Neural progenitor cell (in vitro differentiated cells): ENCODE measurements at regions not wholly inside any gene's neighbourhood (a gene's known extent, or its start where the extent isn't known, plus 50 kb on each side); places are given as distances from the start of the nearest gene placed in this dataset.

Source experiments
- DNase-seq: peaks from one replicate; pipeline ENCODE4 v3.0.0-alpha.2; 2016; ENCODE audit warnings: low spot score
- H2AFZ ChIP-seq: fragments of 200-600 bp; sonication (generic); replicated peaks from 2 replicates; pipeline ENCODE4 v1.6.1; 2016; ENCODE audit warnings: antibody characterized with exemption
- H3F3A ChIP-seq: fragments of 200-600 bp; sonication (generic); 2 replicates; pipeline ENCODE4 v1.6.1; 2016; ENCODE audit warnings: antibody characterized with exemption, low read depth
- H3K27ac ChIP-seq: fragments of 200-600 bp; sonication (generic); 2 replicates; pipeline ENCODE4 v1.5.1; 2016; ENCODE audit warnings: mild to moderate bottlenecking
- H3K27me3 ChIP-seq: fragments of 200-600 bp; sonication (generic); 2 replicates; pipeline ENCODE4 v1.6.1; 2016; ENCODE audit warnings: mild to moderate bottlenecking, moderate library complexity
- H3K36me3 ChIP-seq: fragments of 200-600 bp; sonication (generic); 2 replicates; pipeline ENCODE4 v1.5.1; 2016
- H3K4me1 ChIP-seq: fragments of 200-600 bp; sonication (generic); 2 replicates; pipeline ENCODE4 v1.6.1; 2016; ENCODE audit warnings: mixed run types
- H3K4me2 ChIP-seq: fragments of 200-600 bp; sonication (generic); 2 replicates; pipeline ENCODE4 v1.6.1; 2016
- H3K4me3 ChIP-seq: fragments of 200-600 bp; sonication (generic); 2 replicates; pipeline ENCODE4 v1.5.1; 2016
- H3K79me2 ChIP-seq: fragments of 200-600 bp; sonication (generic); 2 replicates; pipeline ENCODE4 v1.6.1; 2016; ENCODE audit warnings: low read depth
- H3K9ac ChIP-seq: fragments of 200-600 bp; sonication (generic); 2 replicates; pipeline ENCODE4 v1.6.1; 2016
- H3K9me3 ChIP-seq: fragments of 200-600 bp; sonication (generic); 2 replicates; pipeline ENCODE4 v1.5.1; 2016; ENCODE audit warnings: low read depth
- H4K20me1 ChIP-seq: fragments of 200-600 bp; sonication (generic); 2 replicates; pipeline ENCODE4 v1.6.1; 2016; ENCODE audit warnings: low read depth
- H3K27ac Mint-ChIP-seq: 3 replicates; pipeline ENCODE4 v1.8.0; 2021; ENCODE audit warnings: mixed read lengths
- H3K27me3 Mint-ChIP-seq: 2 replicates; pipeline ENCODE4 v1.8.0; 2022; ENCODE audit warnings: low read depth, mild to moderate bottlenecking, inconsistent platforms, moderate library complexity, mixed read lengths; ENCODE audit not compliant: insufficient read depth
- H3K36me3 Mint-ChIP-seq: 3 replicates; pipeline ENCODE4 v1.8.0; 2021; ENCODE audit warnings: mixed read lengths
- H3K4me1 Mint-ChIP-seq: 3 replicates; pipeline ENCODE4 v1.8.0; 2021; ENCODE audit warnings: mixed read lengths
- H3K4me3 Mint-ChIP-seq: 3 replicates; pipeline ENCODE4 v1.8.0; 2021; ENCODE audit warnings: mild to moderate bottlenecking, moderate library complexity, mixed read lengths
- H3K9me3 Mint-ChIP-seq: 3 replicates; pipeline ENCODE4 v1.8.0; 2020; ENCODE audit warnings: mixed read lengths
- EZH2 ChIP-seq: fragments of 200-600 bp; sonication (generic); IDR thresholded peaks from 2 replicates; pipeline ENCODE4 v1.6.1; 2017; ENCODE audit warnings: antibody characterized with exemption, mild to moderate bottlenecking, moderate library complexity
- EZH2phosphoT487 ChIP-seq: fragments of 200-600 bp; sonication (generic); IDR thresholded peaks from 2 replicates; pipeline ENCODE4 v1.6.1; 2017; ENCODE audit warnings: antibody characterized with exemption
- TF ChIP-seq, protein P1 (sequence below): fragments of 200-600 bp; sonication (generic); IDR thresholded peaks from 2 replicates; pipeline ENCODE4 v1.5.1; 2017; ENCODE audit warnings: antibody characterized with exemption, mild to moderate bottlenecking

DNA sequence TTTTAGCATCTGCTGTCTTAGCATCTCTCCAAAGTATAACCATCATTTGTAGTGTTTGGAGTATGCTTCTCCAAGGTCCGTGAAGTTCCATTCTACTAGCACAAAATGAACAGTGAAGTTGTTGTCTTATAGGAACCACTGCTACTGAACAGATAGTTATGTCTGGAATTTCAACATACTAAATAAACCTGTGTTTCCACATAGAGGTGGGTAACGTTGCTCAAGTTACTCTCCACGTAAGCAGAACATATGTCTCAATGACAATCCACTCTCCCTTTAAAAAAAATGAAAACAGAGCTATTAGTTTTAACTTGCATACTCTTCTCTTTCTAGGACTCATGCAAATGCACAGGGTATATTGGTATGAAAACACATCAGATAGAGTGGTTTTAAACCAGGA is 184.3 kb upstream of the TRPC4 start:
- no peaks in the 10 kb centered on the region for H3K4me1 ChIP-seq
- H4K20me1 ChIP-seq = no peaks in the 10 kb centered on the region
- H3K36me3 Mint-ChIP-seq = no peaks in the 10 kb centered on the region
- no peaks in the 10 kb centered on the region for H3K9me3 ChIP-seq
- no peaks in the 10 kb centered on the region for H3K79me2 ChIP-seq
- no peaks in the 10 kb centered on the region for H3K9me3 Mint-ChIP-seq
- H2AFZ ChIP-seq = no peak overlapping the region
- DNase-seq = no peak
- H3K4me3 Mint-ChIP-seq = no peak overlapping the region
- no peak overlapping the region for H3K4me3 ChIP-seq
- no peak overlapping the region for H3K4me2 ChIP-seq
- no peaks in the 10 kb centered on the region for H3F3A ChIP-seq
- H3K36me3 ChIP-seq = no peaks in the 10 kb centered on the region
- no peak overlapping the region for H3K27ac ChIP-seq
- H3K4me1 Mint-ChIP-seq = no peaks in the 10 kb centered on the region
- no peaks in the 10 kb centered on the region for H3K27me3 Mint-ChIP-seq
- no peak overlapping the region for H3K9ac ChIP-seq
- TF ChIP-seq EZH2phosphoT487 (no peak), EZH2 (no peak)
- TF ChIP-seq, protein P1, sequence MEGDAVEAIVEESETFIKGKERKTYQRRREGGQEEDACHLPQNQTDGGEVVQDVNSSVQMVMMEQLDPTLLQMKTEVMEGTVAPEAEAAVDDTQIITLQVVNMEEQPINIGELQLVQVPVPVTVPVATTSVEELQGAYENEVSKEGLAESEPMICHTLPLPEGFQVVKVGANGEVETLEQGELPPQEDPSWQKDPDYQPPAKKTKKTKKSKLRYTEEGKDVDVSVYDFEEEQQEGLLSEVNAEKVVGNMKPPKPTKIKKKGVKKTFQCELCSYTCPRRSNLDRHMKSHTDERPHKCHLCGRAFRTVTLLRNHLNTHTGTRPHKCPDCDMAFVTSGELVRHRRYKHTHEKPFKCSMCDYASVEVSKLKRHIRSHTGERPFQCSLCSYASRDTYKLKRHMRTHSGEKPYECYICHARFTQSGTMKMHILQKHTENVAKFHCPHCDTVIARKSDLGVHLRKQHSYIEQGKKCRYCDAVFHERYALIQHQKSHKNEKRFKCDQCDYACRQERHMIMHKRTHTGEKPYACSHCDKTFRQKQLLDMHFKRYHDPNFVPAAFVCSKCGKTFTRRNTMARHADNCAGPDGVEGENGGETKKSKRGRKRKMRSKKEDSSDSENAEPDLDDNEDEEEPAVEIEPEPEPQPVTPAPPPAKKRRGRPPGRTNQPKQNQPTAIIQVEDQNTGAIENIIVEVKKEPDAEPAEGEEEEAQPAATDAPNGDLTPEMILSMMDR = no peak
- H3K27me3 ChIP-seq = no peaks in the 10 kb centered on the region
- no peak overlapping the region for H3K27ac Mint-ChIP-seq

DNA sequence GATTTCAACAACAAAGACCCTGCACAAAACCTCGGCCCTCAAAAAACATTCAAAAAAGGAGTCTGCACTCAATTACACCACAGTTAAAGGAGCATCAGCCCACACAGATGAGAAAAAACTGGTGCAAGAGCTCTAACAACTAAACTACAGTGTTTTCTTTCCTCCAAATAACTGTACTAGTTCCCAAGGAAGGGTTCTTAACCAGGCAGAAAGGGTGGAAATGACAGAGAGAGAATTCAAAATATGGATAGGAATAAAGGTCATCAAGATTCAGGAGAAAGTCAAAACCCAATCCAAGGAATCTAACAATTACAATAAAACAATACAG is 176.4 kb upstream of the TRPC4 start:
- no peaks in the 10 kb centered on the region for H3F3A ChIP-seq
- H2AFZ ChIP-seq = peak overlapping the region; percentile 74
- H4K20me1 ChIP-seq = no peaks in the 10 kb centered on the region
- no peak for TF ChIP-seq EZH2phosphoT487
- TF ChIP-seq, protein P1 = no peak
- no peak for TF ChIP-seq EZH2
- peaks cover 6% of the 10 kb centered on the region for H3K27me3 Mint-ChIP-seq
- no peak overlapping the region for H3K4me3 ChIP-seq
- no peaks in the 10 kb centered on the region for H3K36me3 Mint-ChIP-seq
- H3K4me2 ChIP-seq = no peak overlapping the region
- H3K4me1 Mint-ChIP-seq = no peaks in the 10 kb centered on the region
- no peak overlapping the region for H3K27ac Mint-ChIP-seq
- no peaks in the 10 kb centered on the region for H3K4me1 ChIP-seq
- H3K36me3 ChIP-seq = no peaks in the 10 kb centered on the region
- no peak overlapping the region for H3K9ac ChIP-seq
- no peaks in the 10 kb centered on the region for H3K9me3 ChIP-seq
- no peaks in the 10 kb centered on the region for H3K27me3 ChIP-seq
- peaks cover 16% of the 10 kb centered on the region for H3K9me3 Mint-ChIP-seq
- no peak overlapping the region for H3K27ac ChIP-seq
- H3K4me3 Mint-ChIP-seq = no peak overlapping the region
- no peaks in the 10 kb centered on the region for H3K79me2 ChIP-seq
- DNase-seq = no peak

DNA sequence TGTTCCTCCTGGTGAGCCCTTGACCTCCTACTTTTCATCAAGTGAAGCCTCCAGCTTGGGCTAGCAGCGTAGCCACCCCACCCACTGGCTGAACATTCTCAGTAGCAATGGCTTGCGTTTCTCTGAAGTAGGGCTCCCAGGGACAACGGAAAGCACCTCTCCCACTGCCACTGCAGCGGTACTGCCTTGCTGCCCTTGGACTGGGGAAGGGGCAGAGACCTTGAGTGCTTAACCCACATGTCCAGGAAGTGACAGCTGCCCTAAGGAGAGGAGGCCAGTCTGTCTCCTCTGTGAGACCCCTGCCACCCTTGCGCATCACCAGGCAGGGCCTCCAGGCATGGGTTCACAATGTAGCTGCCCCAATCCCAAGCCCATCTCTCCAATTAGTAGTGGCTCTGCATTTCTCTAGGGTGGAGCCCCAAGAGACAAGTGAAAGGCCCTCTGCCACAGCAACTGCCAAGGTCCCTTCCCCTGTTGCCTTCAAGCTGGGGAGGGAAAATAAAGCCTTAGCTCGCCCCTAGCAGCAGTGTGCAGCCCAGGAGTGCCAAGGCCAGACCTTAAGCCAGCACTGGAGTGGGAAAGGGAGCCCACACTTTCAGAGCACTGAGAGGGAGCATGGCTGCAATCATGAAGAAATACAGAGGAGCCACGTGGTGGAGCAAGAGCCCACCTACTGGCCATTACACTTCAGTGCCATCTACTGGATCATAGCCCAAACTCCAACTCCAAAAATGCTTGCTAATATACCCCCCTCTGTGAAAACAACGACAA is 175.9 kb upstream of the TRPC4 start:
- H3K9me3 ChIP-seq = no peaks in the 10 kb centered on the region
- Mint-ChIP-seq H3K36me3 (no peaks in the 10 kb centered on the region), H3K4me1 (no peaks in the 10 kb centered on the region), H3K27ac (no peak overlapping the region), H3K4me3 (no peak overlapping the region), H3K9me3 (peaks cover 16% of the 10 kb centered on the region), H3K27me3 (peaks cover 6% of the 10 kb centered on the region)
- peak; percentile 52 for DNase-seq
- TF ChIP-seq, protein P1 = peak; percentile 64
- no peak for TF ChIP-seq EZH2
- no peak overlapping the region for H3K27ac ChIP-seq
- H3F3A ChIP-seq = no peaks in the 10 kb centered on the region
- no peaks in the 10 kb centered on the region for H3K36me3 ChIP-seq
- H3K4me2 ChIP-seq = no peak overlapping the region
- no peaks in the 10 kb centered on the region for H3K4me1 ChIP-seq
- peak overlapping the region; percentile 74 for H2AFZ ChIP-seq
- H3K9ac ChIP-seq = no peak overlapping the region
- H3K27me3 ChIP-seq = no peaks in the 10 kb centered on the region
- no peaks in the 10 kb centered on the region for H3K79me2 ChIP-seq
- H3K4me3 ChIP-seq = no peak overlapping the region
- H4K20me1 ChIP-seq = no peaks in the 10 kb centered on the region
